Medulla oblongata (tissue), 1 donor: ENCODE measurements at regions not wholly inside any gene's neighbourhood (a gene's known extent, or its start where the extent isn't known, plus 50 kb on each side); places are given as distances from the start of the nearest gene placed in this dataset.

ENCODE experiments used
- DNase-seq: peaks from one replicate; pipeline ENCODE4 v3.0.0-alpha.2; 2015; ENCODE audit errors: extremely low spot score

DNA sequence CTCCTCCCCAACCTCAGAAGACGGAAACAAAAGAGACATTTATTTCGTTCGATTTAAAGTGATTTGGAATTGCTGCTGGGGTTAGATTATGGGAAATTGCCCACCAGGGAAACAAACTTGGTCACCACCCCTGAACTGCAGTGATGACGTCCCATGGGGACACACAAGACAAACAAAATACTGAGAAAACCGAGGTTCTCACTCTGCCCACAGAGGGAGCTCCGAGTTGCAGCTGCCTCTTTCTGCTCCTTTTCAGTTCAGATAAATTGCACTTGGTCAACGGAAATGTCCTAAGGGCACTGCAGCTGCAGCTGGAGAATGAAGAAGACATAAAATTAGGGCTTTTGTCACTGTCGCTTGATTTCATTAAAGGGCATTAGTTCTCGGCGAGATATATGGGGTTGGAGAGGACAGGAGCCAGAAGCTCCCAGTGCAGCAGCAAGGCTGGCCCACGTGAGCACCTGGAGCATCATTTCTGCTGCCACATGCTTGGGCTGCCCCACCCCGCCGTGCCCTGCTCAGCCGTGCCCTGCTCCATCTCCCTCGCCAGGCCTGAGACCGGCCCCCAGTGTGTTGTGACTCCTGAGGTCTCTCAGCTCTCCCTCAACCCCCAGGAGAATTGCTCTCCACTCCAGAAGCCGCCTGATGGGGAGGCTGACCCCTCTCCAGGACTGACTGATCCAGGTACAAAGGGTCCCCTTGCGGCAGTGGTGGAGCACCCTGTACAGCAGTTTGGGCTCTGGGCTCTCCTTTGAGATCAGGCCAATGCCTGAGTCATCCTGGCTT lies 231.7 kb upstream of the AJAP1 start:
- DNase-seq, result no peak

DNA sequence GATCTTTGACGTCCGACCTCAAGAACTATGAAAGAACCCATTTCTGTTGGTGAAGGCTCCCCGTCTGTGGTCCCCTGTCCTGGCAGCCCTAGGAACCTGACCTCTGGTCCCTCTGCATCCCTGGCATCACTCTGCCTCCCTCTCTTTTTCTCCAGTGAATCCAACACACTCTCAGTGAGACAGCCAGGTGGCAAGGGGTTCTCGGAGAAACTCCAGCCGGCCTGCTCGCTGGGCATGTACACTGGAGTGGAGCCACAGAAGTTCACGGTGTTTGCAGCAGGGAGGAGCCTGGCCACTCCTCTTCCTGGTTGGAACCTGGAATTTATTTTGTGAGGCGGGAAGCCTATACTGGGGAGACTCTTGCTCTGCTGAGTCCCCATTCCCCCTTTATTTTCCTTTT lies 230.2 kb upstream of the AJAP1 start:
- DNase-seq, result no peak

DNA sequence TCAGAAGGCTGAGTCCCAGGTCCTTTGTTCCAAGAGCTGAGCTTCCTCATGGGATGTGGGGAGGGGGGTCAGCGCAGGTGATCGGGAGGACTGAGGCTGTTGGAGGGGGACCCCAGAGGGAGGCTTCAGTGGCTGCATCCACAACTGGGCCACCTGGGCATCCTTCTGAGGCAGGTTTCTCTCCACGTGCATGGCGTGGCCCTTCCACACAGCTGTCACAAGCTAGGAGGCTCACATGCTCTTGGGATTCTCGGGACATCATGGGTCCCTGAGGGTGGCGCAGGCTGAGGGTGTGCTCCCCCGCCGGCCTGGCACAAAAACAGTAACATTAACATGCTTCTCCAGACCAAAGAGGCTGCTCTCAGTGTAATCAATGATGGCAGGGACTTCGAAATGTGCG lies 229.6 kb upstream of the AJAP1 start:
- no peak for DNase-seq

DNA sequence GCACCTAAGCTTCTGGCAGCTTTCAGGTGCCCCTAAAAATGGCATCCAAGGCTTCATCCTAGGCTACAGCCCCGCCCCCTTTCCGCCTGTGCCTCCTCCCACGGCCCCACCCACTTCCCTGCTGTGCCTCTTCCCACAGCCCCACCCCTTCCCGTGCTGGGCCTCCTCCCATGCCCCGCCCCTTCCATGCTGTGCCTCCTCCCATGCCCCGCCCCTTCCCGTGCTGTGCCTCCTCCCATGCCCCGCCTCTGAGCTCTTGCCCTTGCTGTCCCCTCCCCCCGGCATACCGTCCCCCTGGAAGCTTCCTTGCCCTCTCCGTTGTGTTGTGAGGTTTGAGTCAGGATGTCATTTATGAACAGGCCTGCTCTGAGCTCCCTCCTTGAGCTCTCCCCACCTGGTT lies 228.5 kb upstream of the AJAP1 start:
- DNase-seq, result no peak

DNA sequence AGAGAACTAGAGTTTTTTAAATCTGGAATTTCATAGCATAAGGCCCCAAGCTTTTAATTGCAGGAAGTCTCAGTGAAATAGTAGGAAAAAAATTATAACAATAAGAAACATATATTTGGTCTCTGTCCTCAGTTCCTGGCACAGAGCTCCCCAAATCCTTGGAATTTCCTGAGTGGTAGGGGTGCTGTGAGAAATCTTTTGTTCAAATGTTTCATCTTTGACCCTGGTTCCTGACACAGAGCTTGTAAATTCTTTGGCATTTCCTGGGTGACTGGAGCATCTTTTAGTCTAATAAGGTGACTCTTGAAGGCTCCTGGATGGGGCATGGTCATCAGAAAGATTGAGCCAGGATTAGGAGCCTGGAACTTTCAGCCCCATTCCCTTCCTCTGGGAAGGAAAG lies 225.7 kb upstream of the AJAP1 start:
- DNase-seq, result no peak

DNA sequence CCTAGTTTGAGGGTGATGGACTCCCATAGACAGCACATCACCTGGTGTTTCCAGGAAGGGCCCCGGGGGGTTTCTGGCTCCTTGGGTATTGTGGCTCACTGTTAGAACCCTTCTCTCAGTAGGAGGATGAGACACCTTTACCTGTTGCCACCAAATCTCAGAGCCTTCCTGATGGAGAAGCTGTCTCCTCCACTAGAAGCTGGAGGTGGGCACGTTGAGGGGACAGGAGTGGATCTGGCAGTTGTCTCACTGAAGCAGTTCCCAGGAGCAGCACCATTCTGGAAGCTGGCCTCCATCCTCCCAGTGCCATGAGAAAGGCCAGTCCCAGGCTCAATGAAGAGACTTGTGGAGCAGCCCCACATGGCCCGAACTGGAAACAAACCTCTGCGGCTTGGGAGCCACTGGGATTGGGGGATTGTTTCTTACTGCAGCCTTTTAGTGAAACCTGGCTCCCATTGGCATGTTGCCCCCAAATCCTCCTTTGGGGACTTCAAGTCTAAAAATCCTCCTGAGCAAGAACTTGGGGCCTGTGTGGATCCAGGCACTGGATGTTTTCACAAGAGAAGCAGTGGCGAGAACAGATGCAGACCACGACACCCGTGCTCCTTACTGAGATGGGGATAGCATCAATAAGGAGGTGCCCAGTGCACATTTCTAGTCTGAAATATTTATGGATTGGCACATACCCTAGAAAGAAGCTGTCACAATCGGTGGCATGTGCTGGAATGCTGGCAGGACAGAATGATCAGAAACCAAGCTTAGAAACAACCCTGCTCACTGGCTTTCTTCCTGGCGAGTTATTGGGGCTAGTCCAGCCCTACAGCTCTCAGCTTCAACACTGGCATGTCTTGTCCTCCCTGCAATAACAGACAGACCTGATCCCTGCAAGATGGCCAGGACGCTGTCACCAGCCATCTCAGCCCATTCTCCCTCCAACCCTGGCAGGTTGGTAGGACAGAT lies 223.7 kb upstream of the AJAP1 start:
- no peak for DNase-seq

DNA sequence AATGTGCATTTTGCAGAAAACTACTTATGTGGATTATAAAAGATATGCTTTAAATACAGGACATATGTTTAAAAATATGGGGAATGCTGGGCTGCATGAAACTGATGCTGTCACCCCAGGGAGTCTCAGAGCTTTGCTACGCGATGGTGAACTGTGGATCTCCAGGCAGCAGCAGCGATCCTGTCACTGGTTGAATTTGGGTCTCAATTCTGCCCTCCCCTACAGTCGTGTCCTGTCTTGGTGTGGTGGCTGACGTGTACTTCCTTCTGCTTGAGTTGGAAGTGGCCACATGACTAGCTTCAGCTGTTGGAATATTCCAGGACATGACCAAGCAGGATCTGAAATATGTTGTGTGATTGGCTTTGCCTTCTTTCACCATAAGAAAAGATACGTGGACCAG lies 222.9 kb upstream of the AJAP1 start:
- DNase-seq, result no peak

DNA sequence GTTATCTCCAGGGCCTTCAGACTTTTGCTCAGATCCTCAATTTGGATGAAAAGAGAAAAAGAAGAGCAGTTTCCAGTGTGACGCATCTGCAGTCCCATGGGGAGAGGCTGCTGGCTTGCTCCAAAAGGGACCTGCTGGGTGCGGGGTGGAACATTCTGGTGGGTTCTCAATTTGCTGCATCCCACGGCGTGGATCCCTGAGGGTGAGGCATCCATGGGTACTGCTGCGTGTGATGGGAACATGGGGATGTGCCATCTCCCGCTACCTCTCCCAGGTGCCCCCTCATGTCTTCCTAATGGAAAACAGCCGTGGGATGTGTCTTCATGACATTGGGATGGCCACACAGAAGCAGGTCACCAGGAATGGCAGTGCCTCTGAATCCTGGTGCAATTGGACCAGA lies 221.3 kb upstream of the AJAP1 start:
- DNase-seq, result no peak

DNA sequence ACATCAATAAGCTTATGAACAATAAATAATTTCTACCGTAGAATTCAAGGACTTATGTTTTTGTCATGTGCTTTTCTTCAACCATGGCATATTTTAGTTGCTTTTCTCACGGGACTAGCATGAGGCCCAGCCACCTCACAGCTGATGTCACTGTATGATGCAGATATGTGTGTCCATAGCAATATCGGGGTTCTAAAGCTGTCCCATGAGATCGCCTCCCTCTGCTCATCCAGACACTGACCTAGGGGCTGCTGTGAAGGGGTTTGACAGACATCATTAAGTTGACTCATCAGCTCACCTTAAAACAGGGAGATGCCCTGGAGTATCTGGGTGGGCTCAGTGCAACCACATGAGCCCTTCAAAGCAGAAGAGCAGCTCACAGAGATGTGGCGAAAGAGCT lies 210.3 kb upstream of the AJAP1 start:
- no peak for DNase-seq

DNA sequence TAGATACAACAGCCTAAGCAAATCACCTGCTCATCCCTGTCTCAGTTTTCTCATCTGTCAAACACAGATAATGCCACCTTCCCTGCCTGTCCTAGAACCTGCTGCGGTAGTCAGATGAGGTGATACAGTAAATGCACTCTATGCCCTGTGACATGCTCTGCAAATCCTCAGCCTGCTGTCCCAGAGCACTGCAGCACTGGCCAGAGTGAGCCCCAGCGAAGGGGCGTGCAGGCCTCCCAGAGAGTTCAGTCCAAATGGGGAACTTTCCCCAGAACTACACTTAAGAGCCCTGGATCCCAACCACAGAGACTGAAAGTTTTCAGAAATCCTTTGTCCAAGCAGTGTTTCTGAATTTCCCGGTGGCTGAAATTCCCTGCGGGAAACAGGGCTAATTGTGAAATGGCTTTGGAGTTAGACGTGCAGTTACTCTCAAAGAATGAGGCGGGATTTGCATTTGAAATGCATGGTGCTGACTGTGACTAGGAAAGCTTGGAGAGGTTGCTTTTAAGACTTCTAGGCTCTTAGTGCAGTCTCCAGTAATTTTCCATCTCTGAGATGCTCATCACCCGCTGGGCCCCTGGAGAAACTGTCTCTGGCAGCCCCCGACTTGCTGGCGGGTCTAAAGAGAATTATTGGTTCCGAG lies 206.5 kb upstream of the AJAP1 start:
- DNase-seq, result no peak

DNA sequence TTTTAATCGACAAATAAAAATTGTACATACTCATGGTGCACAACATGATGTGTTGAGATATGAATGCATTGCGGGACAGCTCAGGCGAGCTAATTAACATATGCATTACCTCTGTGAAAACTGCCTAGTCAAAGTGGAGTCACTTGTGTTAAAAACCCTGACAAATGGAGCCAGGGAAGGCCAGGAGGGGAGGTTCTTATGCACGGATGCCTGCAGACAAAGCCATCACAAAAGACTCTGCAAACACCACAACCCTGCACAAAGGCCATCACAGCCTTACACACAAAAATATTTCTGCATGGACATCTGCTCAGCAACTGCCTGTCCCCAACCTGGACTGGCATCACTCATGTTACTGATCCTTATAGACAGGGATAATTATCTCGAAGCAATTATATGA lies 204.4 kb upstream of the AJAP1 start:
- DNase-seq, result no peak

DNA sequence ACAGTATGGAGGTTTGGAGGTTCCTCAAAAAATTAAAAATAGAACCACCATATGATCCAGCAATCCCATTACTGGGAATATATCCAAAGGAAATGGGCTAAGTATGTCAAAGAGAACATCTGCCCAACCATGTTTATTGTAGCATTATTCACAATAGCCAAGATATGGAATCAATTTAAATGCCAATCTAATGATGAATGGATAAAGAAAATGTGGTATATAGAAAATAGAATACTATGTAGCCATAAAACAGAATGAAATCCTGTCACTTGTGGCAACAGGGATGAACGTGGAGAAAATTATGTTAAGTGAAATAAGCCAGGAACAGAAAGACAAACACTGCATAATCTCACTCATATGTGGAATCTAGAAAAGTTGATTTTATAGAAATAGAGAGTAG lies 201.7 kb upstream of the AJAP1 start:
- DNase-seq, result no peak

DNA sequence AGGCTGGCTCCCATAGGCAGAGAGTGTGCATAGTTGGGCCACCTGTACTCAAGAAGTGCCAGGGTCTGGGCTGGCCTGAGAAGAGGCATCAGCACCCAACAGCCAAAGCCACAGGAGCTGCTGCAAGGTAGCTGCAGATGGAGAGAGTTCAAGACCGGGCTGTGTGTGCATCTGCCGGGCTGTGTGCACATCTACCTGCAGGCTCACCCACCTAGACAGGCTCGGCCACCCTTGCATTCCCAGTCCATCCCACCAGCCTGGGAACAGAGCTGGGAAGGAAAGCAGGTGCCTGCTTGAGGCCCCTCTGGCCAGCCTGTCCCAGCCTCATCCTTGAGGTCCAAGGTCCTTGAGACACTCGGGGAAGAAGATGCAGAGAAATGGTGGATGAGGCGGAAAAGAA lies 194.4 kb upstream of the AJAP1 start:
- DNase-seq, result no peak

DNA sequence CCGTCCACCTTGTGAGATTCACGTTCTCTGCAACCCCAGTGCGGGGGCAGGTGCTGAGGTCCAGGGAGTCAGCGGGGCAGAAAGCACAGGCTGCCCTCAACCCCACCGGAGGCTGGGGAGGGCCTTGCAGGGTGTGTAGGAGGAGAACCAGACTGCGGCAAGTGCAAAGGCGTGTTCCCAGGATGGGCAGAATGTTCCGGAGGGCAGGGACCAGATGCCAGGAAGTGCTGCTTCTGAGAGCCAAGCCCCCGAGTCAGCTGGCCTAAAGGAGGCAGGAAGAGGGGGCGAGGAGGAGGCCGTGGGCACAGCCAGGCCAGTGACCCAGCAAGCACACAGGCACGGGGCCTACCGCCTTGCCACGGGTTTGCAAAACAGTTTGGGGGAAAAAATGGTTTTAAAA lies 193.8 kb upstream of the AJAP1 start:
- no peak for DNase-seq

DNA sequence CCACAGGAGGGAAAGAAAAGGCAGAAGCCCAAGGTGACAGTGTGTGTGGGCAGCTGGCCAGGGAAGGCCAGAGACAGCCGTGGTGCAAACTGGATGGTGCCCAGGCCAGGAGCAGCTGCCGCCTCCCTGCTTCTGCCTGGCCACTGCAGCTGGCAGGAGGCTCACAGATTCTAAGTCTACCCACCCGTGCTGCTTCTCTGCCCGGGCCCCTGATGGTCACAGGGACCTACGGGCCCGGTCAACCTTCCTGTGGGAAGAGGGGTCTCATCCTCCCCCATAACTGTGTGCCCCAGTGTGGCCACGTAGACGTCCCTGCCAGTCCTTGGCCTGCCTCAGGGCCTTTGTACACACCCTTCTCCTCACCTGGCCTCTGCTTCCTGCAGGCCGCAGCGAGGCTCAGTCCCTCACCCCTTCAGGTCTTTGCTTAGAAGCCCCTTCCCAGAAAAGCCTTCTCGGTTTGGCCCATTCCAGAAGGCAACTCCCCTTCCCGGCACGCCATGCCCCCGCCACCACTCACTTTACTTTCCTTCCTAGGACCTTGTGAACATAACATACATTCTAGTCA lies 192.6 kb upstream of the AJAP1 start:
- no peak for DNase-seq

DNA sequence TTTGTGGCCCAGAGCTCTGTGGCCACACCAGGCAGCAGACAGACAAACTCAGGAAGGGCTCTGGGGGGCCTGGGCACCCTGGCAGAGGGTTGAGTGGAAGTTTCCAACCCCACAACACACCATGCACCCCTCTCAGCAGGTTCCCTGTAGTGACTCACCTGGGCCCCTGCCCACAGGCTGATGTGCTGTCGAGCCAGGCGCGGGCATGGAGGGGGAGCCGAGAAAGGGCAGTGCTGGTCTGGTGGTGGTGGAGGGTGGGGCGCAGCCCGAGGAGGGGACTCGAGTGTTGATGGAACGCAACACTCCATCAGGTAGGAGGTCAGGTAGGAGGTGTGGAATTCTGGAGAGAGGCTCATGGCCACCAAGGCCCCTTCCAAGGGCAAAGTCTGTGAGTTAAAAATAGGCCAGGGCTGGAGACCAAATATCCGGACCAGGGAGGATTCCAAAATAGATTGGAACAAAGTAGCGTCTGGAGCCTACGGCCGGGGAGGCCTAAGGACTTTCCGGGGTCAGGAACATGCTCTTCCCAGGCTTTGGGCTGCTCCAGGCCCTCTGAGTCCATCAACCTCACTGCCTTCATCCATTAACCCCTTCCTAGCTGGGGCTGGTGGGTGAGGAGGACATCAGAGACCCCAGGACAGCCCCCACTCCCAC lies 191.5 kb upstream of the AJAP1 start:
- DNase-seq, result no peak

DNA sequence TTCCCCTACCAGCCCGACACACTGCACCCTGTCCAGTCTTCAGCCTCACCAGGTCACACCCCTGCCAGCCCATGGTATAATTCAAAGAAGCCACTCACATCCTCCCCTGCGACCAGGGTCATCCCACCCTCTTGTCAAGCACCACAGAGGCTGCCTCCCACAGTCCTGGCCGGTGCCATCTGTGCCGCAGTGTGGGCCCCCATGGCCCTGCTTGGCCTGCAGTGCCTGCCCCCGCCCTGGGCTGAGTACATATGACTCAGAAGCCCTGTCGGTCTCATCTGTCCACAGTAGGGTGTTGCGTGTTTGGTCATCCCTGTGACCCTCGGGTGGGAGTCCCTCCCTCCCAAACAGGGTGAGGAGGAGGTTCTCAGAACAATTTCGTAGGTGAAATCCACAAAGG lies 190.8 kb upstream of the AJAP1 start:
- no peak for DNase-seq

DNA sequence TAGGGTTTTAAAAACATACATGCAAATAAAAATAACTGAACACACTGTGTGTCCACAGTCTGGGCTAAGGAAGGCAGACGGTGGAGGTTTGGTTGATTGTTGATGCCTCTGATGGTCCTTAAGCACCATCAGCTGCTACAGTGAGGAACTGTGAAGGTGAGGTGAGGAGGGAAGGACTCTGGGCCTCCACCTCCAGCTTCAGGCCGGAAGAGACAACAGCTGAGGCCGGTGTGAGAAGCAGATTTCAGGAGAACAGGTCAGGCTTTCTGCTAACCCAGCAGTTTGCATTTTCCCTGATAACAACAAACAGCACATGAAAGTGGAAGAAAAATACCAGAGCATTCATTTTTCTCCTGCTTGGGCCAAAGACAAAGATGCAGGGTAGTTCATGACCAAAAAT lies 189.9 kb upstream of the AJAP1 start:
- no peak for DNase-seq

DNA sequence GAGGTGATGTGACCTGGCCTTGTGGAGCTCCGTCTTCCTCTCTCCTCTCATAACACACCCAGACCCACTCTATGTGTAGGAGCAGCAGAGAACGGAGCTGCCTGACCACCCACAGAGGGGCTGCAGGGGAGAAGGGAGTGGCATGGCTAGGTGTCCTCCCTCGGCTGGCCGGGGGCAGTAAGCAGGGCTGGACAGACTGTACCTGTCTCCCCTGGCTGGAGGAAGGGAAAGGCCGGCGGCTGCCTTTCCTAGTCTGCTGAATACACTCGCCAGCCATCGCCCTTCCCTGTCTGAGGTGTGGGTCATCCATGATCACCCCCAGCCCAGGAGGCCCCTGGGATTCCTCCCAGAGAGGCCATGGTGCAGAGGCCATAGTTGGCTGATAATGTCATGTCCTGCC lies 187.2 kb upstream of the AJAP1 start:
- DNase-seq, result no peak

DNA sequence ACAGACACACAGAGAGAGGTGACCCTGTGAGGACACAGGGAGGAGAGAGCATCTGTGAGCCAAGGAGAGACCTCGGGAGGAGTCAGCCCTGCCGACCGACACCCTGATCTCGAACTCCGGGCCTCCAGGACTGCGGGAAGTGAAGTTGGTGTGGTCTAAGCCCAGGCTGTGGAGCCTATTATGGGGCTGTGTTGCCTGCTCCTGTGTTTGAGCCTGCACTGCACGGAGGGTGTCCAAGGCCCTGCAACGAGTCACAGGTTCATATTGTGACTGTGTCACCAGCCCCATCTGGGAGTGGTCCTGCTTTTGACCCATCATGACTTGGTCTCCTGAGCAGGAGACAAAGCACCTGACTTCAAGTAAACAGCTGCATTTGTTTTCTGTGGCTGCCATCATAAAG lies 186.0 kb upstream of the AJAP1 start:
- DNase-seq, result no peak

DNA sequence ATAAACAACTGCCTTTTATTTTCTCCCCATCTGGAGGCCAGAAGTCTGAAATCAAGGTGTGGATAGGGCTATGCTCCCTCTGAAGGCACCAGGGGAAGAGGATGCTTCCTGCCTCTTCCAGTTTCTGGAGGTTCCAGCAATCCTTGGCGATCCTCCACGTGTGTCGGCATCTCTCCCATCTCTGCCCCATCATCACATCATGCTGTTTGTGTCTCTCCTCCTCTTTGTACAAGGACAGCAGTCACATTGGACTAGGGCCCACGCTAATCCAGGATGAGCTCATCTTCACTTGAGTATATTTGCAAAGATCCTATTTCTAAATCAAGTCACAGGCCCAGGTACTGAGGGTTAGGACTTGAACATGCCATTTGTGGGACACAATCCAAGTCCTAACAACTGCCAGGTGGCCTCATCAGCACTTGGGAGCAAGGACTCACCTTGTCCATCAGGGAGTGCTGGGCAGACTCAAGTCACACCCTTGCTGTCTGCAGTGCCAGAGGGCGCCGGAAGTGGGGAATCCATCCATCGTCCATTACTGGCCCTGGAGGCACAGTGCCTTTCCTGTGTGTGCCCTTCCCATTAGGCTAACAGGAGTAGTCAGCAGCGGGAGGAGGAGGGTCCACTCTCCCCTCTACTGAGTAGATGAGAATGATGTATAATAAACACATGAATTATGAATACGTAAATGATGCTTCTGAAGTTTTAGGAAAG lies 185.4 kb upstream of the AJAP1 start:
- no peak for DNase-seq
